ENCODE measurements at regions not wholly inside any gene's neighbourhood (a gene's known extent, or its start where the extent isn't known, plus 50 kb on each side); places are given as distances from the start of the nearest gene placed in this dataset.

- TF ChIP-seq GATA2 (IDR thresholded peaks at IDR 0.05; ENCODE audit: low read depth, low read length) = no peak
- TF ChIP-seq GATA3 (IDR thresholded peaks at IDR 0.05; ENCODE audit: low read depth, low read length) = no peak
These were observed 804.5 kb upstream of the POU3F3 start for GRCh38 chr2:104049438-104049837.
